ENCODE measurements at regions not wholly inside any gene's neighbourhood (a gene's known extent, or its start where the extent isn't known, plus 50 kb on each side); places are given as distances from the start of the nearest gene placed in this dataset.

- DNase-seq (ENCODE audit: insufficient read length, low spot score) = no peak
- FAIRE-seq = no peak
Observed at GRCh38 chr11:123303924-123304323, 108.9 kb upstream of the CLMP start.

GRCh38 chr11:123302751-123303195 lies 107.7 kb upstream of the CLMP start:
- DNase-seq (ENCODE audit: insufficient read length, low spot score) (no peak), FAIRE-seq (no peak)
- TF ChIP-seq CTCF (IDR thresholded peaks at IDR 0.05; ENCODE audit: insufficient read depth, missing control alignments) = no peak

More at GRCh38 chr11:123303924-123304323, 108.9 kb upstream of the CLMP start:
- TF ChIP-seq CTCF (IDR thresholded peaks at IDR 0.05; ENCODE audit: insufficient read depth, missing control alignments) = no peak

GRCh38 chr11:123301696-123302400 lies 106.8 kb upstream of the CLMP start:
- peak; percentile 72 for TF ChIP-seq CTCF (IDR thresholded peaks at IDR 0.05; ENCODE audit: insufficient read depth, missing control alignments)
- DNase-seq (ENCODE audit: insufficient read length, low spot score) (peak; percentile 53), FAIRE-seq (no peak)

GRCh38 chr11:123301013-123301591 lies 106.1 kb upstream of the CLMP start:
- DNase-seq (ENCODE audit: insufficient read length, low spot score) (no peak), FAIRE-seq (no peak)
- no peak for TF ChIP-seq CTCF (IDR thresholded peaks at IDR 0.05; ENCODE audit: insufficient read depth, missing control alignments)

- no peak for FAIRE-seq
- TF ChIP-seq CTCF (IDR thresholded peaks at IDR 0.05; ENCODE audit: insufficient read depth, missing control alignments) = no peak
- no peak for DNase-seq (ENCODE audit: insufficient read length, low spot score)
Observed at GRCh38 chr11:123299721-123300120, 104.7 kb upstream of the CLMP start.

GRCh38 chr11:123298488-123299447 lies 103.7 kb upstream of the CLMP start:
- DNase-seq (ENCODE audit: insufficient read length, low spot score) (no peak), FAIRE-seq (no peak)
- TF ChIP-seq CTCF (IDR thresholded peaks at IDR 0.05; ENCODE audit: insufficient read depth, missing control alignments) = no peak
